RWPE2 (cell line): ENCODE measurements at regions not wholly inside any gene's neighbourhood (a gene's known extent, or its start where the extent isn't known, plus 50 kb on each side); places are given as distances from the start of the nearest gene placed in this dataset.

Source experiments
- ATAC-seq: fragments of 200-7000 bp; cut with Tn5 transposase; 3 replicates; pipeline ENCODE4 v1.9.1; 2021; ENCODE audit warnings: low read depth
- DNase-seq: peaks from one replicate; pipeline ENCODE4 v3.0.0-alpha.2; 2020; ENCODE audit warnings: low spot score
- H3K27ac ChIP-seq: fragments of 450-650 bp; 2 replicates; pipeline ENCODE4 v1.5.1; 2017; ENCODE audit warnings: mild to moderate bottlenecking; ENCODE audit not compliant: poor library complexity, severe bottlenecking
- H3K27me3 ChIP-seq: fragments of 250-450 bp; sonication (Bioruptor Pico); 2 replicates; pipeline ENCODE4 v1.5.1; 2021; ENCODE audit warnings: mild to moderate bottlenecking, moderate library complexity; ENCODE audit not compliant: insufficient read depth, poor library complexity, severe bottlenecking
- H3K36me3 ChIP-seq: fragments of 250-450 bp; sonication (Bioruptor Pico); 2 replicates; pipeline ENCODE4 v1.5.1; 2020; ENCODE audit warnings: low read depth, mild to moderate bottlenecking, moderate library complexity
- H3K4me1 ChIP-seq: fragments of 250-450 bp; sonication (Bioruptor Pico); 2 replicates; pipeline ENCODE4 v1.5.1; 2021; ENCODE audit warnings: mild to moderate bottlenecking, moderate library complexity; ENCODE audit not compliant: insufficient read depth, poor library complexity, severe bottlenecking
- H3K4me3 ChIP-seq: fragments of 250-450 bp; sonication (Bioruptor Pico); 2 replicates; pipeline ENCODE4 v1.5.1; 2021; ENCODE audit warnings: mild to moderate bottlenecking, moderate library complexity; ENCODE audit not compliant: severe bottlenecking
- H3K9me3 ChIP-seq: fragments of 250-450 bp; sonication (Bioruptor Pico); 2 replicates; pipeline ENCODE4 v1.5.1; 2021; ENCODE audit warnings: mild to moderate bottlenecking, moderate library complexity; ENCODE audit not compliant: severe bottlenecking
- TF ChIP-seq, protein P1 (sequence below): fragments of 450-650 bp; IDR thresholded peaks from one replicate; pipeline ENCODE4 v1.5.1; 2017; ENCODE audit warnings: mild to moderate bottlenecking, moderate library complexity; ENCODE audit not compliant: poor library complexity, severe bottlenecking

DNA sequence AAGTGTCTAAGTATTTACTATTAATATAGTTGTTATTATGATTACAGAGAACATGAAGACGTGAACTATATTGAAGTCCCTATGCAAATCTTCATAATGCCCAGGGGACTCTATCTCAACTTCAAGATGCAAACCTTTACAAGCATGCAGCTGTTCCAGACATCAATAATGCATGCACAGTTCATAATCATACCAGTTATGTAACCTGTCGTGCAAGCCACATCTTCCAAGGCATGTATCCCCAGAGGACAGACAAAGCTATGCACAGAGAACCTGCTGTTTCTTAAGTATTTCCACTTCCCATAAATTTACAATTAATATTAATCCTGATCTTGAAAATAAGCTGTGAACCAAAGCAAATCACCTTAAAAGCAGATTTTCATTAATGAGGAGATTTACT, 534.1 kb downstream of the TUSC7 start:
- no peaks in the 10 kb centered on the region for H3K4me1 ChIP-seq
- H3K4me3 ChIP-seq, result no peak overlapping the region
- H3K27me3 ChIP-seq, result peaks cover 5% of the 10 kb centered on the region
- H3K27ac ChIP-seq, result no peak overlapping the region
- DNase-seq (no peak), ATAC-seq (no peak)
- H3K36me3 ChIP-seq, result no peaks in the 10 kb centered on the region
- no peaks in the 10 kb centered on the region for H3K9me3 ChIP-seq
- TF ChIP-seq, protein P1, sequence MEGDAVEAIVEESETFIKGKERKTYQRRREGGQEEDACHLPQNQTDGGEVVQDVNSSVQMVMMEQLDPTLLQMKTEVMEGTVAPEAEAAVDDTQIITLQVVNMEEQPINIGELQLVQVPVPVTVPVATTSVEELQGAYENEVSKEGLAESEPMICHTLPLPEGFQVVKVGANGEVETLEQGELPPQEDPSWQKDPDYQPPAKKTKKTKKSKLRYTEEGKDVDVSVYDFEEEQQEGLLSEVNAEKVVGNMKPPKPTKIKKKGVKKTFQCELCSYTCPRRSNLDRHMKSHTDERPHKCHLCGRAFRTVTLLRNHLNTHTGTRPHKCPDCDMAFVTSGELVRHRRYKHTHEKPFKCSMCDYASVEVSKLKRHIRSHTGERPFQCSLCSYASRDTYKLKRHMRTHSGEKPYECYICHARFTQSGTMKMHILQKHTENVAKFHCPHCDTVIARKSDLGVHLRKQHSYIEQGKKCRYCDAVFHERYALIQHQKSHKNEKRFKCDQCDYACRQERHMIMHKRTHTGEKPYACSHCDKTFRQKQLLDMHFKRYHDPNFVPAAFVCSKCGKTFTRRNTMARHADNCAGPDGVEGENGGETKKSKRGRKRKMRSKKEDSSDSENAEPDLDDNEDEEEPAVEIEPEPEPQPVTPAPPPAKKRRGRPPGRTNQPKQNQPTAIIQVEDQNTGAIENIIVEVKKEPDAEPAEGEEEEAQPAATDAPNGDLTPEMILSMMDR, result no peak

DNA sequence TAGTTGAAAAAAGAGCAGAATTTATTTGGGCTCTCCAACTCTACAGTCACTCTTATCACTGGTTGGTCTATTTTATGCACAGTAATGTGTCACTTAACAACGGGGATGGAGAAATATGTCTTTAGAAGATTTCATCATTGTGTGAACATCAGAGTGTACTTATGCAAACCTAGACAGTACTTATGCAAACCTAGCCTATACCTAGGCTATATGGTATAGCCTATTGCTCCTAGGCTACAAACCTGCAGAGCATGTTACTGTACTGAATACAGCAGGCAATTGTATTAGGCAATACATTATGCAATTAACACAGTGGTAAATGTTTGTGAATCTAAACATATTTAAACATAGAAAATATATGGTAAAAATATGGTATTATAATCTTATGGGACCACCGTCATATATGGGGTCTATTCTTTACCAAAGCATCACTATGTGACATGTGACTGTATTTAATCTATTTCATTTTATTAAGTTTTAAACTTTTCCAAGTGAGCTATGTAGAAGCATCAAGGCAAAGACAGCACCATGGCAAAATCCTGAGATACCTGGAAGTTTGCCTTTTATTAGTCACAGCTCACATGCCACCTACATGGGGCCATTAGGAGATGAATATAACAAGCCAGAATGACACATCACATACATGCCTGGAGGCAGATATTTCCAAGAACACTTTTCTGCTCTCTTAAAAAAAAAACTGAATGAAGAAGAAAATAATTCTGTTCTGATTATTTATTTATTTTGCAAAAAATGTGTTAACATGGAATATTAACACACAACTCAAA, 537.4 kb downstream of the TUSC7 start:
- no peaks in the 10 kb centered on the region for H3K4me1 ChIP-seq
- ATAC-seq (no peak), DNase-seq (no peak)
- no peaks in the 10 kb centered on the region for H3K36me3 ChIP-seq
- TF ChIP-seq, protein P1, result no peak
- H3K9me3 ChIP-seq, result no peaks in the 10 kb centered on the region
- H3K27me3 ChIP-seq, result no peaks in the 10 kb centered on the region
- no peak overlapping the region for H3K27ac ChIP-seq
- H3K4me3 ChIP-seq, result no peak overlapping the region

DNA sequence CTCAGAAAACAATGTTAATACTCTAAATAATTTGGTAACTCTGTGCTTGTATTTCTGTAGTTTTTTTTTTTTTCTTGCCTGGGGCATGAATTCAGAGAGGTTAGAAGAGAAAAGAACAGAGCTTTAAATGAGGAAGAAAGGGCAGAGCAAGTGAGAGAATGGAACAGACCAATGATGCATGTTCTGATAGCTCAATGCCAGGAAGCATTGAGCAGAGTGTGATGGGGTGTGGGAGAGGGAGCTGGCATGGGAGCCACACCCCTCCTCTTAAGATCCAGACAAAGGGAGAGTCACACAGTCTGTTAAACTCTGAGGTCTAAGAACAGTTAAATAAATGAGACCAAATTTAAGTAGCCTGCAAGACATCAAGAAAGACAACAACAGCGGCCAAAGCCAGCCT, 538.6 kb downstream of the TUSC7 start:
- H3K4me1 ChIP-seq, result no peaks in the 10 kb centered on the region
- DNase-seq (no peak), ATAC-seq (no peak)

DNA sequence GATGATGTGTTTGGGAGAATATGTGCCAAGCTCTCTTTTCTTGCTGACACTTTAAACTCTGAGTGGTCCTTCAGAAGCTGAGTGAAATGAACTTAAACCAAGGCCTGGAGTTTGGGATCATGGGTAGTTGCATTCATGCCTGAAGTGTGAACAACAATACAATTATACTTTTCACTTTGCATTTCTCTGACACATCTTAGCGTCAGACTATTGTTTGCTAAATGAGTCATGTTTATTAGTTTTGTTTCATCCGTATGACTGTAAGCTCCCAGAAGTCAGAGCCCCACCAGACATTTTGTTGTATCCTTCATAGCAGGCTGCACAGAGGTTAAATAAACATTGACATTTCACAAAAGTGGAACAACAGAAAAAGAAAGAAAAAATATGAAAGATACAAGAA, 542.6 kb downstream of the TUSC7 start:
- TF ChIP-seq, protein P1, result no peak
- H3K36me3 ChIP-seq, result no peaks in the 10 kb centered on the region

More for the DNA sequence above, 538.6 kb downstream of the TUSC7 start:
- TF ChIP-seq, protein P1, result no peak
- Histone ChIP-seq H3K27ac (no peak overlapping the region), H3K27me3 (no peaks in the 10 kb centered on the region), H3K9me3 (no peaks in the 10 kb centered on the region), H3K36me3 (no peaks in the 10 kb centered on the region), H3K4me3 (no peak overlapping the region)

DNA sequence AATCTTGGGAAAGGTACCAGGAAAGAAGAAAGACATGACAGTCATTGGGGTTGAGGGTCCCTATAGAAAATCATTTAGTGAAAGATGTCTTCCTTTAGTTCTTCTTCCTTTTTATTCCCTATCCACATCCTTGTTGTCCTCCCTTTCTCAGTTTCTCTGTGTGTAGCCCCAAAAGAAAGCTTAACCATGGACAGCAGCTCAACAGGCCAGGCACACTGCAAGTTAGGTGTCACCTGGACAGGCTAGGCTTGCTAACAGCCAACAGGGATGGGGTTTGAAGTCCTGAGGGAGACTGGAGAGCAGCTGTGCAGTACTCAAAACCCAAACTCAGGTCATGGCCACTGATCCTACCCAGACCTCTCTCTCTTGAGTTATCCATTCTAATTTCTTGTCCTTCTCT, 543.1 kb downstream of the TUSC7 start:
- no peak for DNase-seq
- no peak for ATAC-seq
- Histone ChIP-seq H3K9me3 (no peaks in the 10 kb centered on the region), H3K36me3 (no peaks in the 10 kb centered on the region), H3K27me3 (no peaks in the 10 kb centered on the region), H3K4me1 (no peaks in the 10 kb centered on the region), H3K27ac (no peak overlapping the region), H3K4me3 (no peak overlapping the region)
- TF ChIP-seq, protein P1, result no peak

More for the DNA sequence above, 542.6 kb downstream of the TUSC7 start:
- peak; percentile 82 for ATAC-seq
- Histone ChIP-seq H3K27ac (no peak overlapping the region), H3K9me3 (no peaks in the 10 kb centered on the region), H3K27me3 (no peaks in the 10 kb centered on the region), H3K4me3 (no peak overlapping the region), H3K4me1 (no peaks in the 10 kb centered on the region)
- DNase-seq, result no peak
